Activated CD4-positive, alpha-beta memory T cell treated with anti-CD3 and anti-CD28 coated beads, Interleukin-2, amount 10 ng/mL, durations not matched to agents 7 days and 5 days (primary cell): ENCODE measurements at regions not wholly inside any gene's neighbourhood (a gene's known extent, or its start where the extent isn't known, plus 50 kb on each side); places are given as distances from the start of the nearest gene placed in this dataset.
"Not testable (repeated sequence)": the region's sequence is repeated elsewhere in the genome, so short reads cannot be mapped to it uniquely, and the experiment has no call there.

Experiments used
- CTCF ChIA-PET: fragments of 350-600 bp; sonication (Branson Sonifier 250); formaldehyde crosslinking; loops from one replicate; lab custom pipeline; 2021; ENCODE audit warnings: antibody characterized with exemption, inconsistent platforms; lab: Charles Lee
- POLR2A ChIA-PET: fragments of 350-600 bp; sonication (Branson Sonifier 250); formaldehyde crosslinking; loops from one replicate; lab custom pipeline; 2021; ENCODE audit warnings: antibody characterized with exemption; lab: Charles Lee
- DNase-seq: peaks from one replicate; pipeline ENCODE4 v3.0.0-alpha.2; 2020
- H3K27ac Mint-ChIP-seq: one replicate; pipeline ENCODE4 v1.8.0; 2021; ENCODE audit warnings: mild to moderate bottlenecking, mixed read lengths
- H3K27me3 Mint-ChIP-seq: one replicate; pipeline ENCODE4 v1.8.0; 2021; ENCODE audit warnings: mixed read lengths
- H3K36me3 Mint-ChIP-seq: one replicate; pipeline ENCODE4 v1.8.0; 2021; ENCODE audit warnings: low read depth, mixed read lengths
- H3K4me1 Mint-ChIP-seq: one replicate; pipeline ENCODE4 v1.8.0; 2021; ENCODE audit warnings: mixed read lengths
- H3K4me3 Mint-ChIP-seq: one replicate; pipeline ENCODE4 v1.8.0; 2021; ENCODE audit warnings: mild to moderate bottlenecking, mixed read lengths
- H3K9me3 Mint-ChIP-seq: one replicate; pipeline ENCODE4 v1.8.0; 2021; ENCODE audit warnings: mixed read lengths

- H3K4me3 Mint-ChIP-seq, H3K9me3 Mint-ChIP-seq, DNase-seq, H3K27me3 Mint-ChIP-seq, H3K36me3 Mint-ChIP-seq, H3K4me1 Mint-ChIP-seq, POLR2A ChIA-PET, CTCF ChIA-PET, H3K27ac Mint-ChIP-seq: not testable (repeated sequence)
Measured at GRCh38 chr5:2349768-2350167, 401.7 kb downstream of the IRX2 start.

GRCh38 chr5:2338686-2339085, 412.8 kb downstream of the IRX2 start:
- Mint-ChIP-seq H3K36me3 (no peaks in the 10 kb centered on the region), H3K27me3 (no peaks in the 10 kb centered on the region), H3K9me3 (no peaks in the 10 kb centered on the region), H3K4me3 (no peak overlapping the region), H3K4me1 (no peaks in the 10 kb centered on the region), H3K27ac (no peak overlapping the region)
- POLR2A ChIA-PET: no interaction called here
- CTCF ChIA-PET: no interaction called here
- no peak for DNase-seq

GRCh38 chr5:2335733-2336515, 415.6 kb downstream of the IRX2 start:
- Mint-ChIP-seq H3K4me3 (no peak overlapping the region), H3K27me3 (no peaks in the 10 kb centered on the region), H3K36me3 (no peaks in the 10 kb centered on the region), H3K27ac (no peak overlapping the region), H3K4me1 (no peaks in the 10 kb centered on the region), H3K9me3 (peaks cover 11% of the 10 kb centered on the region)
- CTCF ChIA-PET: no interaction called here
- no peak for DNase-seq
- POLR2A ChIA-PET: no interaction called here

- DNase-seq: no peak
- ChIA-PET CTCF (no interaction called here), POLR2A (no interaction called here)
- H3K9me3 Mint-ChIP-seq: peaks cover 11% of the 10 kb centered on the region
- no peaks in the 10 kb centered on the region for H3K4me1 Mint-ChIP-seq
- H3K27me3 Mint-ChIP-seq: no peaks in the 10 kb centered on the region
- no peaks in the 10 kb centered on the region for H3K36me3 Mint-ChIP-seq
- no peak overlapping the region for H3K4me3 Mint-ChIP-seq
- no peak overlapping the region for H3K27ac Mint-ChIP-seq
Measured at GRCh38 chr5:2335125-2335732, 416.2 kb downstream of the IRX2 start.

GRCh38 chr5:2334719-2335118, 416.8 kb downstream of the IRX2 start:
- no peaks in the 10 kb centered on the region for H3K4me1 Mint-ChIP-seq
- no peak for DNase-seq
- no peaks in the 10 kb centered on the region for H3K27me3 Mint-ChIP-seq
- H3K36me3 Mint-ChIP-seq: no peaks in the 10 kb centered on the region
- H3K27ac Mint-ChIP-seq: no peak overlapping the region
- ChIA-PET POLR2A (no interaction called here), CTCF (no interaction called here)
- no peak overlapping the region for H3K4me3 Mint-ChIP-seq
- H3K9me3 Mint-ChIP-seq: peaks cover 11% of the 10 kb centered on the region

GRCh38 chr5:2333291-2333690, 418.2 kb downstream of the IRX2 start:
- Mint-ChIP-seq H3K27ac (no peak overlapping the region), H3K27me3 (no peaks in the 10 kb centered on the region), H3K4me3 (no peak overlapping the region), H3K9me3 (peaks cover 11% of the 10 kb centered on the region), H3K36me3 (no peaks in the 10 kb centered on the region), H3K4me1 (no peaks in the 10 kb centered on the region)
- POLR2A ChIA-PET: no interaction called here
- DNase-seq: no peak
- CTCF ChIA-PET: no interaction called here

- Mint-ChIP-seq H3K27ac (no peak overlapping the region), H3K4me3 (no peak overlapping the region), H3K9me3 (peaks cover 14% of the 10 kb centered on the region), H3K27me3 (no peaks in the 10 kb centered on the region), H3K4me1 (no peaks in the 10 kb centered on the region), H3K36me3 (no peaks in the 10 kb centered on the region)
- ChIA-PET CTCF (no interaction called here), POLR2A (no interaction called here)
- DNase-seq: no peak
Measured at GRCh38 chr5:2332521-2332920, 419.0 kb downstream of the IRX2 start.

GRCh38 chr5:2330325-2331130, 420.9 kb downstream of the IRX2 start:
- Mint-ChIP-seq H3K9me3 (peaks cover 19% of the 10 kb centered on the region), H3K4me1 (no peaks in the 10 kb centered on the region), H3K27me3 (no peaks in the 10 kb centered on the region), H3K36me3 (no peaks in the 10 kb centered on the region), H3K27ac (no peak overlapping the region), H3K4me3 (no peak overlapping the region)
- no peak for DNase-seq
- ChIA-PET CTCF (no interaction called here), POLR2A (no interaction called here)

GRCh38 chr5:2329741-2330140, 421.7 kb downstream of the IRX2 start:
- ChIA-PET POLR2A (no interaction called here), CTCF (no interaction called here)
- Mint-ChIP-seq H3K27ac (no peak overlapping the region), H3K9me3 (peaks cover 21% of the 10 kb centered on the region), H3K36me3 (no peaks in the 10 kb centered on the region), H3K27me3 (no peaks in the 10 kb centered on the region), H3K4me1 (no peaks in the 10 kb centered on the region), H3K4me3 (no peak overlapping the region)
- DNase-seq: no peak

GRCh38 chr5:2326601-2327000, 424.9 kb downstream of the IRX2 start:
- Mint-ChIP-seq H3K4me1 (no peaks in the 10 kb centered on the region), H3K27me3 (no peaks in the 10 kb centered on the region), H3K27ac (no peak overlapping the region), H3K9me3 (peaks cover 22% of the 10 kb centered on the region), H3K36me3 (no peaks in the 10 kb centered on the region), H3K4me3 (no peak overlapping the region)
- CTCF ChIA-PET: no interaction called here
- DNase-seq: no peak
- POLR2A ChIA-PET: no interaction called here

GRCh38 chr5:2324788-2325187, 426.7 kb downstream of the IRX2 start:
- H3K36me3 Mint-ChIP-seq: no peaks in the 10 kb centered on the region
- no peak overlapping the region for H3K27ac Mint-ChIP-seq
- H3K4me3 Mint-ChIP-seq: no peak overlapping the region
- ChIA-PET POLR2A (no interaction called here), CTCF (no interaction called here)
- no peaks in the 10 kb centered on the region for H3K4me1 Mint-ChIP-seq
- DNase-seq: no peak
- H3K27me3 Mint-ChIP-seq: no peaks in the 10 kb centered on the region
- peaks cover 22% of the 10 kb centered on the region for H3K9me3 Mint-ChIP-seq

- POLR2A ChIA-PET: no interaction called here
Measured at GRCh38 chr5:2320611-2321010, 430.9 kb downstream of the IRX2 start.

GRCh38 chr5:2317540-2317939, 433.9 kb downstream of the IRX2 start:
- Mint-ChIP-seq H3K27me3 (no peaks in the 10 kb centered on the region), H3K4me3 (no peak overlapping the region), H3K9me3 (peaks cover 2% of the 10 kb centered on the region), H3K27ac (no peak overlapping the region), H3K36me3 (no peaks in the 10 kb centered on the region), H3K4me1 (no peaks in the 10 kb centered on the region)
- DNase-seq: no peak
- CTCF ChIA-PET: no interaction called here
- POLR2A ChIA-PET: no interaction called here

More at GRCh38 chr5:2320611-2321010, 430.9 kb downstream of the IRX2 start:
- Mint-ChIP-seq H3K4me3 (no peak overlapping the region), H3K36me3 (no peaks in the 10 kb centered on the region), H3K9me3 (peaks cover 14% of the 10 kb centered on the region), H3K27me3 (no peaks in the 10 kb centered on the region), H3K27ac (no peak overlapping the region), H3K4me1 (no peaks in the 10 kb centered on the region)
- DNase-seq: no peak
- CTCF ChIA-PET: no interaction called here
